HepG2 (cell line): ENCODE measurements at regions not wholly inside any gene's neighbourhood (a gene's known extent, or its start where the extent isn't known, plus 50 kb on each side); places are given as distances from the start of the nearest gene placed in this dataset.
"Not testable (repeated sequence)": the region's sequence is repeated elsewhere in the genome, so short reads cannot be mapped to it uniquely, and the experiment has no call there.

Experiments used
- ATAC-seq: fragments of 200-7000 bp; cut with Tn5 transposase; 3 replicates; pipeline ENCODE4 v1.9.1; 2020; ENCODE audit warnings: mild to moderate bottlenecking, moderate library complexity
- BruUV-seq: library from RNA; stranded (reverse); fragments of 400-500 nt; replicated peaks from 2 replicates; lab custom pipeline; 2021; lab: Mats Ljungman, UMichigan
- CTCF ChIA-PET: fragments of 300-600 bp; formaldehyde crosslinking; extraction: SDS; loops from one replicate; lab custom pipeline; 2021; ENCODE audit warnings: low total read pairs, inconsistent platforms, low intra/inter-chr PET ratio; lab: Yijun Ruan, JAX
- POLR2A ChIA-PET: fragments of 350-600 bp; sonication (Branson Sonifier 250); formaldehyde crosslinking; loops from one replicate; lab custom pipeline; 2020; ENCODE audit warnings: antibody characterized with exemption, inconsistent platforms; lab: Yijun Ruan, JAX
- DNase-seq: peaks from one replicate; pipeline ENCODE4 v3.0.0-alpha.2; 2015; ENCODE audit warnings: low spot score
- FAIRE-seq: peaks from 3 replicates; lab custom pipeline; 2011; peaks lifted over from hg19 to GRCh38; lab: Jason Lieb, UNC
- H2AFZ ChIP-seq: one replicate; pipeline ENCODE4 v1.6.1; 2011; ENCODE audit warnings: low read length, inconsistent platforms
- H3K27ac ChIP-seq: fragments of 300-600 bp; 3 replicates; pipeline ENCODE4 v1.8.0; 2011; ENCODE audit warnings: mixed run types, mild to moderate bottlenecking, mixed read lengths, low read length, inconsistent platforms; ENCODE audit not compliant: insufficient read depth; ENCODE audit errors: extremely low read length
- H3K27me3 ChIP-seq, 2 experiments: fragments of 200-600 bp in 1 of 2; 2 replicates in 1 of 2; 3 replicates in 1 of 2; pipeline versions ENCODE4 v1.6.0 to v1.8.0; 2011; ENCODE audit warnings: low read length in 2 of 2, mild to moderate bottlenecking in 2 of 2, moderate library complexity in 2 of 2, inconsistent platforms in 1 of 2; ENCODE audit not compliant: insufficient read depth in 2 of 2, control insufficient read depth in 1 of 2
- H3K36me3 ChIP-seq, 2 experiments: fragments of 200-600 bp in 1 of 2; replicated peaks in 1 of 2; 2 replicates in 1 of 2; 3 replicates in 1 of 2; pipeline versions ENCODE4 v1.5.1 to v1.8.0; 2011; ENCODE audit warnings: low read length in 2 of 2, inconsistent platforms in 1 of 2; ENCODE audit not compliant: insufficient read depth in 2 of 2, control insufficient read depth in 1 of 2
- H3K4me1 ChIP-seq: 2 replicates; pipeline ENCODE4 v1.5.1; 2012; ENCODE audit warnings: low read length, inconsistent platforms; ENCODE audit not compliant: insufficient read depth
- H3K4me2 ChIP-seq: 2 replicates; pipeline ENCODE4 v1.6.0; 2011; ENCODE audit warnings: low read depth, low read length, inconsistent platforms
- H3K4me3 ChIP-seq, 3 experiments: fragments of 200-600 bp in 1 of 3; sonication (generic), shearing (Covaris generic) in 1 of 3; replicated peaks in 1 of 3; 2 replicates each; pipeline ENCODE4 v1.5.1; 2011 to 2016; ENCODE audit warnings: low read length in 3 of 3, inconsistent platforms in 2 of 3, low read depth in 2 of 3, mild to moderate bottlenecking in 2 of 3, control low read depth in 1 of 3, mixed read lengths in 1 of 3; ENCODE audit not compliant: insufficient read depth in 1 of 3
- H3K79me2 ChIP-seq: one replicate; pipeline ENCODE4 v1.6.1; 2011; ENCODE audit warnings: low read length, inconsistent platforms; ENCODE audit not compliant: insufficient read depth
- H3K9ac ChIP-seq: 2 replicates; pipeline ENCODE4 v1.6.0; 2011; ENCODE audit warnings: mild to moderate bottlenecking, low read depth, low read length, inconsistent platforms; ENCODE audit not compliant: insufficient read depth
- H3K9me3 ChIP-seq: 2 replicates; pipeline ENCODE4 v1.5.1; 2012; ENCODE audit warnings: mild to moderate bottlenecking, low read length
- H4K20me1 ChIP-seq: 2 replicates; pipeline ENCODE4 v1.6.0; 2011; ENCODE audit warnings: inconsistent platforms, mild to moderate bottlenecking, low read length, moderate library complexity; ENCODE audit not compliant: insufficient read depth
- WGBS: methylation state at CpG from one replicate; pipeline ENCODE4 v1.1.6; 2017; ENCODE audit warnings: low lambda C conversion rate; 5-methylcytosine and 5-hydroxymethylcytosine counted together
- in situ Hi-C: cut with HindIII; loops from 2 replicates; pipeline ENCODE4 v1.10.0; 2017; ENCODE audit warnings: low pct_unique_long_range_greater_than_20kb; ENCODE audit not compliant: extremely low pct_ligation_motif_present
- intact Hi-C: fragments of 100-400 bp; cut with micrococcal nuclease; formaldehyde crosslinking; loops from one replicate; pipeline ENCODE4 v1.10.0; 2022; ENCODE audit not compliant: unreplicated experiment

DNA sequence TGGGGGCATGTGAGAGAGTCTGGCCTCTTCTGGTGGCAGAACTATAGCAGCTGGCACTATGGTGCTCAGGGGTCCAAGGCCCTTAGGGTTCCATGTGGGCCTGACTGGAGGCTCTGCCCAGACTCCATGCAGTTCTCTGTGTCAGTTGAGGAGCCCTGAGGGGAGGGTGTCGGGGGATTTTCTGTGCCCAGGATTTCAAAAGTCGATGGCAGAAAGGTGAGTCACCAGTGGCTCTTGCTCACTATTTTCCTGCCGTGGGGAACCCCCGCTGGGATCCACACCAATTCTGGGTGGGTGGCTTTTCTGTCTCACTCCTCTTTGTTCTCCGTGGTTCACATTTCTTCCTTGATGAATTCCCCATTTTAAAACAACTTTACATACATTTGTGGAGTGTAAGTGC lies 54.1 kb upstream of the ANKRD30B start:
- CTCF ChIA-PET, H3K9ac ChIP-seq, H3K36me3 ChIP-seq, H3K4me2 ChIP-seq, POLR2A ChIA-PET, H3K27ac ChIP-seq, DNase-seq, BruUV-seq, H2AFZ ChIP-seq, H3K79me2 ChIP-seq, H3K4me3 ChIP-seq, H3K4me1 ChIP-seq, H3K9me3 ChIP-seq, intact Hi-C loops, H4K20me1 ChIP-seq, in situ Hi-C loops, FAIRE-seq, H3K27me3 ChIP-seq, ATAC-seq: not testable (repeated sequence)
- WGBS, result 2% methylated on average over 4 of the region's 5 CpGs

GRCh38 chr18:14698006-14698405 lies 50.0 kb upstream of the ANKRD30B start:
- CTCF ChIA-PET, H3K4me1 ChIP-seq, FAIRE-seq, BruUV-seq, H3K4me2 ChIP-seq, H4K20me1 ChIP-seq, H3K27ac ChIP-seq, H2AFZ ChIP-seq, DNase-seq, H3K4me3 ChIP-seq, H3K9me3 ChIP-seq, H3K36me3 ChIP-seq, ATAC-seq, intact Hi-C loops, in situ Hi-C loops, POLR2A ChIA-PET, H3K9ac ChIP-seq, H3K27me3 ChIP-seq, H3K79me2 ChIP-seq: not testable (repeated sequence)
- 0% methylated on average over 2 of the region's 2 CpGs for WGBS
